H1 (cell line): ENCODE measurements at regions not wholly inside any gene's neighbourhood (a gene's known extent, or its start where the extent isn't known, plus 50 kb on each side); places are given as distances from the start of the nearest gene placed in this dataset.

ENCODE experiments used
- YY1 ChIP-seq: IDR thresholded peaks from 2 replicates; pipeline ENCODE4 v1.6.1; 2011; ENCODE audit warnings: low read depth, mild to moderate bottlenecking, low read length
- TF ChIP-seq, protein P1 (sequence below), 3 experiments: IDR thresholded peaks; 1 replicate in 2 of 3; 2 replicates in 1 of 3; pipeline versions ENCODE4 v1.5.1 to v1.6.1; 2011; ENCODE audit warnings: low read length in 3 of 3, mild to moderate bottlenecking in 3 of 3, inconsistent platforms in 2 of 3, low read depth in 1 of 3, moderate library complexity in 1 of 3; ENCODE audit not compliant: insufficient read depth in 1 of 3; ENCODE audit errors: control extremely low read depth in 1 of 3

DNA sequence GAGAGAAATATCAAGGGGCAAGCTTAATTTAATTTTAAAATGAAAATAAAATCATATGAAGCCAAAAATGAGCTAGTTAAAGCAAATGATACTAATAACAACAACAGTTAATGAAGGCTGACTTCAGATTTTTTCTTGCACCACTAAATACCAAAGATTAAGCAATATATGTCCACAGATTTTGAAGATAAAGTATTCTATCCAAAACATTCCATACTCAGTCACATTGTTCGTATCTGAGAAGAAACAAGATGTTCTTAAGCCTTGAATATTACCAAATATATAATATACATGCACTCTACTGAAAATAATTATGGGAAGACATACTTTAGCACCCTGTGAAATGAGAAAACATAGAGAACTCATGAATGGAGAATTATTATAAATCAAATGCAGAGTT lies 593.3 kb upstream of the SYT4 start:
- no peak for TF ChIP-seq YY1
- TF ChIP-seq, protein P1, sequence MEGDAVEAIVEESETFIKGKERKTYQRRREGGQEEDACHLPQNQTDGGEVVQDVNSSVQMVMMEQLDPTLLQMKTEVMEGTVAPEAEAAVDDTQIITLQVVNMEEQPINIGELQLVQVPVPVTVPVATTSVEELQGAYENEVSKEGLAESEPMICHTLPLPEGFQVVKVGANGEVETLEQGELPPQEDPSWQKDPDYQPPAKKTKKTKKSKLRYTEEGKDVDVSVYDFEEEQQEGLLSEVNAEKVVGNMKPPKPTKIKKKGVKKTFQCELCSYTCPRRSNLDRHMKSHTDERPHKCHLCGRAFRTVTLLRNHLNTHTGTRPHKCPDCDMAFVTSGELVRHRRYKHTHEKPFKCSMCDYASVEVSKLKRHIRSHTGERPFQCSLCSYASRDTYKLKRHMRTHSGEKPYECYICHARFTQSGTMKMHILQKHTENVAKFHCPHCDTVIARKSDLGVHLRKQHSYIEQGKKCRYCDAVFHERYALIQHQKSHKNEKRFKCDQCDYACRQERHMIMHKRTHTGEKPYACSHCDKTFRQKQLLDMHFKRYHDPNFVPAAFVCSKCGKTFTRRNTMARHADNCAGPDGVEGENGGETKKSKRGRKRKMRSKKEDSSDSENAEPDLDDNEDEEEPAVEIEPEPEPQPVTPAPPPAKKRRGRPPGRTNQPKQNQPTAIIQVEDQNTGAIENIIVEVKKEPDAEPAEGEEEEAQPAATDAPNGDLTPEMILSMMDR (IDR thresholded peaks at IDR 0.05; ENCODE audit: control extremely low read depth in 1 of 3, insufficient read depth in 1 of 3, low read depth in 1 of 3, low read length in 3 of 3): no peak
